GM12873 (cell line): ENCODE measurements at regions not wholly inside any gene's neighbourhood (a gene's known extent, or its start where the extent isn't known, plus 50 kb on each side); places are given as distances from the start of the nearest gene placed in this dataset.

Experiments used
- CTCF ChIP-seq: IDR thresholded peaks from 2 replicates; pipeline ENCODE4 v1.5.1; 2012; ENCODE audit warnings: low read depth, mild to moderate bottlenecking, moderate library complexity, low read length, control low read depth; ENCODE audit not compliant: insufficient read depth; ENCODE audit errors: missing control alignments

GRCh38 chr1:165069829-165070228 lies 286.7 kb downstream of the LMX1A start:
- TF ChIP-seq CTCF: no peak

- no peak for TF ChIP-seq CTCF
Measured at GRCh38 chr1:165068741-165069140, 287.8 kb downstream of the LMX1A start.

- no peak for TF ChIP-seq CTCF
Measured at GRCh38 chr1:165067829-165068228, 288.7 kb downstream of the LMX1A start.

- no peak for TF ChIP-seq CTCF
Measured at GRCh38 chr1:165063181-165063965, 293.1 kb downstream of the LMX1A start.

GRCh38 chr1:165062346-165062745 lies 294.2 kb downstream of the LMX1A start:
- TF ChIP-seq CTCF: no peak

- no peak for TF ChIP-seq CTCF
Measured at GRCh38 chr1:165060285-165060793, 296.2 kb downstream of the LMX1A start.

- no peak for TF ChIP-seq CTCF
Measured at GRCh38 chr1:165057956-165058355, 298.6 kb downstream of the LMX1A start.
